Erythroblast (primary cell): ENCODE measurements at regions not wholly inside any gene's neighbourhood (a gene's known extent, or its start where the extent isn't known, plus 50 kb on each side); places are given as distances from the start of the nearest gene placed in this dataset.

Experiments
- DNase-seq, 2 experiments: peaks; one replicate each; lab custom pipeline; 2025; lab: John Stamatoyannopoulos, UW
- GATA1 ChIP-seq: IDR thresholded peaks from 2 replicates; pipeline ENCODE4 v1.6.1; 2011; ENCODE audit warnings: low read depth, mild to moderate bottlenecking, control low read depth, low read length, moderate library complexity
- POLR2A ChIP-seq: IDR thresholded peaks from 2 replicates; pipeline ENCODE4 v1.6.1; 2011; ENCODE audit warnings: mild to moderate bottlenecking, low read length

DNA sequence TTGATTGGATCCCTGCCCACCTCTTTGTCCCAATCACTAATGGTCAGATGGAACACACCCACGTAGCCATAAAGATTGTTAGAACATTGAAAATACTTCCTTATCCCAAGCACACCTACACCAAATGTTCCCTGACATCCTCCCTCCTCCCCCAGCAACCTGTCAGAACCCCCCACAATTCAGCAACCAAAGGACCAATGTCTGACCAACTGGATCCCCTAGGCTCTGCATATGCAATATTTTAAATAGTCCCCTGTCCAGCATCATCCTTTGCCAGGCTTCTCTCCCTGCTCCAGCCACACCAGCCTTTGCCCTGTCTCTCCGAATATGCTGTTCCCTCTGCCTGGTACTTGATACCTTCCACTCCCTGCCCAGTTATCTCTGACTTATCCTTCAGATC lies 54.9 kb upstream of the CES5A start:
- DNase-seq: no peak
- TF ChIP-seq POLR2A: no peak
- no peak for TF ChIP-seq GATA1

DNA sequence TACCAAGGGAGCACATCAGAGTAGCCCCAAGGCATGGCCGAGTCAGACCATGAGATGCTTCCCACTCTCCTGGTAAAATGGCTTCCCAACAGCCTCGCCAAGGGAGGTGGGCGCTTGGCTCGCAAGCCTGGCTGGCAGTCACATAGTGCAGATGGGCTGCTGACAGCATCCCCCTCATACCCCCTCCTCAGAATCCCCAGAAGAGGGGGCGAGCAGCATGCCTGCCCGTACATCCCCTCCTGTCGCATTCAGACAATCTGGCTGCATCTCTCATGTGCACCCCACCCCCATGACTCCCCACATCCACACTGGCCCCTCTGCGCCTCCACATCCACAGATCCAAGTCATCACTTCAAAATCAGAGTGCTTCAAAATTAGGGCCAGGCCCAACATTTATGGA lies 54.0 kb upstream of the CES5A start:
- no peak for TF ChIP-seq GATA1
- TF ChIP-seq POLR2A: no peak
- DNase-seq: no peak

DNA sequence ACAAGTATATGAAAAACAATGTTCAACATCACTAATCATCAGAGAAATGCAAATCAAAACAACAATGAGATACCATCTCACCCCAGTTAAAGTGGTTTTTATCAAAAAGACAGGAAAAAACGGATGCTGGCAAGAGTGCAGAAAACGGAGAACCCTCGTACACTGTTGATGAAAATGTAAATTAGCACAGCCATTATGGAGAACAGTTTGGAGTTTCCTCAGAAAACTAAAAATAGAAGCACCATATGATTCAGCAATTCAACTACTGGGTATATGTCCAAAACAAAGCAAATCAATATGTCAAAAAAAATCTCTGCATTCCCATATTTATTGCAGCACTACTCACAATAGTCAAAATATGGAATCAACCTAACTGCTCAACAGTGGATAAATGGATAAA lies 50.1 kb upstream of the CES5A start:
- no peak for DNase-seq
- TF ChIP-seq GATA1 (no peak), POLR2A (no peak)
